Limb (tissue), 2 donors: ENCODE measurements at regions not wholly inside any gene's neighbourhood (a gene's known extent, or its start where the extent isn't known, plus 50 kb on each side); places are given as distances from the start of the nearest gene placed in this dataset.

ENCODE experiments used
- DNase-seq, 2 donors: peaks; one replicate each; pipeline ENCODE4 v3.0.0-alpha.2; 2016; ENCODE audit errors: extremely low spot score in 2 of 2

- no peak for DNase-seq
These were observed 216.7 kb downstream of the NUAK1 start for GRCh38 chr12:105921872-105922669.

- DNase-seq = no peak
These were observed 216.1 kb downstream of the NUAK1 start for GRCh38 chr12:105922670-105923102.

- DNase-seq = no peak
These were observed 214.1 kb downstream of the NUAK1 start for GRCh38 chr12:105924526-105925208.

- DNase-seq = no peak
These were observed 211.2 kb downstream of the NUAK1 start for GRCh38 chr12:105927564-105927963.

GRCh38 chr12:105928436-105928835, 210.3 kb downstream of the NUAK1 start:
- no peak for DNase-seq

DNA sequence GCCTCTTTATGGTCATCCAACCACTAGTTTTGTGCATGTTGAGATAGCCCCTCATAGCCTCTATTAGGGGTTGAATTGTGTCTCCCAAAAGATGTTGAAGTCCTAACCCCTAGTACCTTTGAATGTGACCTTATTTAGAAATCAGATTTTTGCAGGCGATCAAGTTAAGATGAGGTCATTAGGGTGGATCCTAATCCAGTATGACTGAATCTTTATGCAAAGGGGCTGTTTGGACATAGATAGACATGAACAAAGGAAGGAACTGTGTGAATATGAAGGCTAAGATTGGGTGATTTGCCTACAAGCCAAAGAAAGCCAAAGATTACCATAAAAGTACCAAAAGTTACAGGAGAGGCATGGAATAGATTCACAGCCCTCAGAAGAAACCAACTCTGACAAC, 209.6 kb downstream of the NUAK1 start:
- DNase-seq = no peak

DNA sequence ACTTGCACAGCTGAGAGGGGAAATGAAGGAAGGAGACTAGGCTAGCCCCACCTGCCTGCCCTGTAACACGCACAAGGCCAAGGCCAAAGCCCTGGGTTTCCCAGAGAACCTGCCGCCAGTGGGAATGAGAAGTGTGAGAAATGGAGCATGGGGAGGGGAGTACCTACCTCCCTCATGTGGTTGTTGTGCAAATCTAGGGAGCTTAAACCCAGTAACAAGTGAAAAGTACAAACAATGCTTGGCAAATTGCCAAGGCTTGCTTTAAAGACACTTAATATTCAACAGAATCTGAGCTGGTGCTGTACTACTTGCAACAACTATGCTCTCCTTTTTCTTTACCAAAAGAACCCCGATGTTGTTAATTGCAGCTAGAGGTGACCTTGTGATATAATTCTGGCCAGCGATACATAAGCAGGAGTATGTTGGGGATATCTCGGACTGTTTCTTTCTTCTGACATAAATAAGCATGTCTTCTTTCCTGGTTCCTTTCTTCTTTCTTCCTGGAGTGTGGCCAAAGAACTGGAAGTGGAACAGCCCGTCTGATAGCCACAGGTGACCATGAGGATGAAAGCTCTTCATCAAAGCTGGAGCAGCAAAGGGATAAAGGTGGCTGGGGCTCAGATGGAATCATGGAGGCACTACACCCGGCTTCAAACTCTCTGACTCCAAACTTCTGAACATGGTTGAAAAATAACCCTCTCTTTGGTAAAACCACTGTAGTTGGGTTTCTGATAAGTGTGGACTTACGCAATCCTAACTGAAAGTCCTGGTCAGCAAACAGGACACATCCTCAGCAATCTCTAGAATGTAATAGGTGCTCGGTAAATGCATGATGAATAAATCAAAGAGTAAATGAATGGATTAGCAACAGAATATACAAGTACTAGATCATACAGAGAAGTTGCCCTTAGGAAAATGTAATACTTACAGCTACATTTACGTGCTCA, 207.9 kb downstream of the NUAK1 start:
- no peak for DNase-seq

- DNase-seq = no peak
These were observed 206.8 kb downstream of the NUAK1 start for GRCh38 chr12:105931762-105932570.

DNA sequence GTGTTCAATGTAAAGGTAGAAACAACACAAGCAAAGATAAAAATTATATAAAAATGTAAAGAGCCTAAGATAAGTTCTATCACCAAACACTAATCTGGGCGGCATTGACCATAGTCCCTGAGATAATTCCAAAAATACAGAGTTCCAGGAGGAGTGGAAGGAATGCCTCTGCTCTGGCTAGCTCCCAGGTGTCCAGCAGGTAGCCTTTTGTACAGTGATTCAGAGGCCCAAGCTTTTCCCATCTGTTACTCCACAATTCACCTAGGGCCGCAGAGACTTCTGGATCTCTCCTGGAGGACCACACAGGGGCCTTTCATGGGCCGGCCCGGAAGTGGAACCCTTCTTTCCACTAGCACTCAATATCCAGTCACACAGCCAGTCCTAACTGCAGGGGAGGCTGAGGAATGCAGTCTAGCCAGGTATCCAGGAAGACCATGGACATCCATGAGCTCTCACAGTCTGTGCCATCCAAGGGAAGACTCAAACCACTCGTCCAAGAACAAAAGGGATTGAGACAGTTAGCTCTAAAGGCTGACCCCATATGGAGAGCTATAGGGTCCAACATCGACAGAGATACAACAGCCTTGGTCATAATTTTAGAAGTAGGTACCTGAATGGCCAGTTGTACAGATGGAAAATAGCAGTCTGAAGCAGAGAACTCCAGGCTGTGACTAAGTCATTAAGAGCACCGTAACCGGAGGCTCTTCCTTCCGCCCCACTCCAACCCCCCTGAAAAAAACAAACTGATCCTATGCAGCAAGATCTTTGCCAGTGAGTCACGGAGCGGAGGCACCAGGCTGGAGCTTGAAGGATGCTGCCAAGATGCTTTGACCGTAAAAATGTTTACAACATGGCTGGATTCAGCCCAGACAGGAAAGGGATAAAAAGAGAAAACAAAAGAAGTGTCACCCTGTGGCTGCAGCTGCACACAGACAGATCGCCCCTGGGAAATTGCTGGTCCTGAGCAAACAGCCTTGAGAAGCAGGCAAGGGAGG, 204.8 kb downstream of the NUAK1 start:
- DNase-seq = no peak

GRCh38 chr12:105935106-105935505, 203.6 kb downstream of the NUAK1 start:
- no peak for DNase-seq

GRCh38 chr12:105935981-105936380, 202.8 kb downstream of the NUAK1 start:
- DNase-seq = no peak

DNA sequence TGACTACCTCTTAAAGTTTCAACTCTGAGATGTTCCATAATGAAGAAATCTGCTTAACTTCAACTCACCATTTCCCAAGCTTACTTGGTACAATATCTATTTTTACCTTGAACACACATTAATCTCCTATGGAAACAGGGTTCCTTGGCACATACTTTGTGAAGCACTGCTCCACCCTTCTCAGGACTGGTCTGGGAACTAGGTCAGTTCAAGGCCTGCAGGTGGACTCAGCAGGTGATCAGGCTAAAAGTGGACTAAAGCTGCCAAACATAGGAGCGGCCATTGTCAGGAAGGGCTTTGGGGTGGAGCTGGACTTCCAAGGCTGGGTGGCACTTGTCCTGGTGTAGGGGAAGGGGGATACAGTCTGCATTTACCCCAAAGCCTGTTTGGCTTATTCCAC, 202.3 kb downstream of the NUAK1 start:
- DNase-seq = no peak

- no peak for DNase-seq
These were observed 201.7 kb downstream of the NUAK1 start for GRCh38 chr12:105937009-105937408.

GRCh38 chr12:105939181-105939721, 199.5 kb downstream of the NUAK1 start:
- no peak for DNase-seq

DNA sequence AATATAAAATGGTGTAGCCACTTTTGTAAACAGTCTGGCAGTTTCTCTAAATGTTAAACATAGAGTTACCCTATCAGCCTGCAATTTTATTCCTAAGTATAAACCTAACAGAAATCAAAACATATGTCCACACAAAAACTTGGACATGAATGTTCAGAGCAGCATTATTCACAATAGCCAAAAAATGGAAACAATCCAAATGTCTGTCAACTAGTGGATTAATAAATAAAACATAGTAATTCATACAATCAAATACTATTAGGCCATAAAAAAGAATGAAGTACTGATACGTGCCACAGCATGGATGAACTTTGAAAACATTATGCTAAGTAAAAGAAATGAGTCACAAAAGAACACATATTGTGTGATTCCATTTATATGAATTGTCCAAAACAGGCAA, 196.5 kb downstream of the NUAK1 start:
- DNase-seq = no peak

- DNase-seq = no peak
These were observed 195.2 kb downstream of the NUAK1 start for GRCh38 chr12:105943525-105943924.

DNA sequence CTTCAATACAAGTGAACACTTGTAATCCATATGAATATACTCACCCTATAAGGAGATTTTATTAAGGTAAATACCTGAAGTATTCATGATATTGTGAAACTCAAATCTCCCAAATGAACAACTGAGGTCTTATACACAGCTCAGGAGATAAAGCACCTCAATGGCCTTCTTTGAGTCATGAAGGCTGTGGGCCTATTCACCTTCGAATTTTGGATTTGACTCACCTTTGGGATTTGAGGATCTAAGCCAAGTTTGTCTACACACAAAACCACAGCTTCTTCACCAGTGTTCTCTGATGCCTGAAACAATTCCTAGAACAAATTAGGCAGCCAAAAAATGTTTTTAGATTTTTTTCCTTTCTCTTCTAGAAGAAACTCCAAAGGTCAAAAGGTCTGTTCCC, 194.1 kb downstream of the NUAK1 start:
- DNase-seq = no peak

- no peak for DNase-seq
These were observed 192.9 kb downstream of the NUAK1 start for GRCh38 chr12:105945880-105946279.

- DNase-seq = no peak
These were observed 192.3 kb downstream of the NUAK1 start for GRCh38 chr12:105946493-105946901.
